HG03442 (cell line): ENCODE measurements at regions not wholly inside any gene's neighbourhood (a gene's known extent, or its start where the extent isn't known, plus 50 kb on each side); places are given as distances from the start of the nearest gene placed in this dataset.

Experiments
- ATAC-seq: cut with Tn5 transposase; IDR thresholded peaks from one replicate; pipeline ENCODE4 v1.9.1; 2021; ENCODE audit warnings: mild to moderate bottlenecking, moderate library complexity; ENCODE audit not compliant: unreplicated experiment

DNA sequence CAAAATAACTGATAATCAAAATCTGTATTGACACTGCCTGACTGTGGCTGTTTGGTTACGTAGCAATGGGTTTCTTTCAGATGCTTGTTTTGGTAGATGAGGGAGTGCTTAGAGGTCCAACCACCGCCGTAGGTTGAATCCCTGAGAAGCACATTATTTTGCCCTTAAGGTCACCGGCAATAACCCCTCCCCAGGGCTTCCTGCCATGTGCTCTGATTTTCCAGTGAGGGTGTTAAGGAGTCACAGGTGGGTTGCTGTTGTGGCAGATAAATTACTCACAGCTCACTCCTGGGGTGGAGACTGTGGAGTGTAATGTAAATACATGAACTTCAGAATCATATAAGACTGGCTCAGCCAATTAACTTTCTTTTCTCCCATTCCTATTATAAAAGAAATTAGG lies 81.5 kb upstream of the ZP4 start:
- no peak for ATAC-seq

DNA sequence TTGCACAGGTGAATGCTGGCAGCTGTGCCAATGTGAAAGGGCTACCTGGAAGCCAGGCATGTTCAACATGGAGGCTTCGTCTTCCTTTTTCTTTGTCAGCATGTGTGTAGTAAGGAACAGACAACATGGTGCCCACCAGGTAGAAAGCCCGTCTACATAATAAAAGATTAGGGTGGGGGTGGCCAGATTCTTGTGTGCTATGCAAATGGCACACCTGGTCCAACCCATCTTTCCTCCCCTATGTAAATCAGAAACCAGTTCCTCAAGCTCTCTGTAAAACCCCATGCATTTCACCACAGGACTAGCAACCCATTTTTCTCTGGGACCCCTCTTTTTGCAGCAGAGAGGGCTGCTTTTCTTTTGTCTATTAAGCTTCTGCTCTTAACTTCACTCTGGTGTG lies 72.3 kb upstream of the ZP4 start:
- ATAC-seq: no peak

DNA sequence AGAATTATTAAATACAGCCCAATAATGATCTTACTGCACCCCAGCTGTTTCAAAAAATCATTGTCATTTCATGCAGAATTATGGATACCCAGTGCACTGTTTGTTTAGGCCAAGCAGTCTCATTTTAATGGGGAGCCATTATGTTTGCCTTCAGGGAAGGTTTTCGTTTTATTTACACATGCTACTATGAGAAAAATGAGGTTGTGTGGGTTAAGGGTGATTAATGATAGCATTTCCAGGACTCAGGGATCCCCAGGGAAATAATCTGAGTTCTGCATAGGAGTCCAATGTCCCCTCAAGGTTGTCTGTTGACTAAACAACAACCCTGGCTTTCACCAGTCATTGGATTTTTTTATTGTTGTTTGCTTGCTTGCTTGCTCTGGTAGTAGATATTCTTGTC lies 71.0 kb upstream of the ZP4 start:
- no peak for ATAC-seq

DNA sequence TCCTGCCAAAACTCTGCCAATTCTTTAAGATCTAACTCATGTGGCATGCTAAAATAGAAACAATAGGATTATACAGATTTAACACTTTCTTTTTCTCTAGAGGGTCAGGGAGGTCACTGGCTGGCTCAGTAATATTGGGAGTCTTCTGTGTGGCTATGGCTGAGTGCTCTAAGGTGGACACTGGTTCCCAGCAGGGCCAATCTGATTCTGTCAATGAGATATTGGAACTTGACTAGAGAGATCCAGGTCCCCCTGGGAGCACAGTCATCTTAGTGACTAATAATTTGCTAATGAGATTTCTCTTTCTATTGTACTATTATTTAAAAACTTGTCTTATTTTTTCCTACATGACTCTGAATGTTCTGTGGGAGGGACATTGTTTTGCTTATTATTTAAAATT lies 69.1 kb upstream of the ZP4 start:
- ATAC-seq: no peak

DNA sequence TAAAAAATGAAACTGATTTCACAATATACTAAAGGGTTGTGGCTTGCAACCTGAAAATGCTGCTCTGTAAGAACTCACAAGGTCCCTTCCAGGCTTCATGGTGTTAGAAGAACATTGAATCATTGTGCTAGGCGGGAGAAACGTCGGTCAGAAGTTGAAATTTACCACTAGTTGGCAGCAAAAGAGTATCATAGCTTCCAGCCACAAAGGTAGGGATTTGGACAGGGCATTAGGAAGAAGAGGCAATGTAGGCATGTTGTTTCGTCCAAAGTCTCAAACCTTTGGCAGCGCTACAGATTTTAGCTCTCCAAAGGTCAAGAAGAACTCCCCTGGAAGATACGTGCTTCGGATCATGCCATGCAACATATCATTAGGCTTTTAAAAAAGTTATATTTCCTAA lies 62.5 kb upstream of the ZP4 start:
- no peak for ATAC-seq
